ENCODE measurements at regions not wholly inside any gene's neighbourhood (a gene's known extent, or its start where the extent isn't known, plus 50 kb on each side); places are given as distances from the start of the nearest gene placed in this dataset.

DNA sequence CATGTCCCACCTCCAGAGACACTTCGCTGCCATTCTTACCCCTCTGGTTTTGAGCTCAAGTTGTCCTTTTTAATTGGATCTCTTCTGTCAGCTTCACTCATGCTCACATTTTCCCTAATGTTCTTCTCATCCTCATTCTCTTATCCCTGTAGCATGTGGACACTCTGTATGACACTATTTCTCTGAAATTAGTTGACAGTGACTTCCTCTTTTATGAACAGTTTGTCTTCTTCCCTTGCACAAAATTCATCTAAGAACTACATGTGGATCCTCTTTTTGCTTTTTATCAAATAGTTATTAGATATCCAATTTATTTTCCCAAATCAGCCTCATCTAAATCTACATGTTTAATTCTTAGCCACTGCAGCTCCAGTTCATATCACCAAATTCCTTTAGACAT, 676.2 kb downstream of the MAT2B start:
- no peak for DNase-seq (ENCODE audit: low spot score)
- Histone ChIP-seq H3K27ac (no peak overlapping the region), H3K4me3 (no peak overlapping the region)
- TF ChIP-seq, protein P1, sequence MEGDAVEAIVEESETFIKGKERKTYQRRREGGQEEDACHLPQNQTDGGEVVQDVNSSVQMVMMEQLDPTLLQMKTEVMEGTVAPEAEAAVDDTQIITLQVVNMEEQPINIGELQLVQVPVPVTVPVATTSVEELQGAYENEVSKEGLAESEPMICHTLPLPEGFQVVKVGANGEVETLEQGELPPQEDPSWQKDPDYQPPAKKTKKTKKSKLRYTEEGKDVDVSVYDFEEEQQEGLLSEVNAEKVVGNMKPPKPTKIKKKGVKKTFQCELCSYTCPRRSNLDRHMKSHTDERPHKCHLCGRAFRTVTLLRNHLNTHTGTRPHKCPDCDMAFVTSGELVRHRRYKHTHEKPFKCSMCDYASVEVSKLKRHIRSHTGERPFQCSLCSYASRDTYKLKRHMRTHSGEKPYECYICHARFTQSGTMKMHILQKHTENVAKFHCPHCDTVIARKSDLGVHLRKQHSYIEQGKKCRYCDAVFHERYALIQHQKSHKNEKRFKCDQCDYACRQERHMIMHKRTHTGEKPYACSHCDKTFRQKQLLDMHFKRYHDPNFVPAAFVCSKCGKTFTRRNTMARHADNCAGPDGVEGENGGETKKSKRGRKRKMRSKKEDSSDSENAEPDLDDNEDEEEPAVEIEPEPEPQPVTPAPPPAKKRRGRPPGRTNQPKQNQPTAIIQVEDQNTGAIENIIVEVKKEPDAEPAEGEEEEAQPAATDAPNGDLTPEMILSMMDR (IDR thresholded peaks at IDR 0.05): no peak

DNA sequence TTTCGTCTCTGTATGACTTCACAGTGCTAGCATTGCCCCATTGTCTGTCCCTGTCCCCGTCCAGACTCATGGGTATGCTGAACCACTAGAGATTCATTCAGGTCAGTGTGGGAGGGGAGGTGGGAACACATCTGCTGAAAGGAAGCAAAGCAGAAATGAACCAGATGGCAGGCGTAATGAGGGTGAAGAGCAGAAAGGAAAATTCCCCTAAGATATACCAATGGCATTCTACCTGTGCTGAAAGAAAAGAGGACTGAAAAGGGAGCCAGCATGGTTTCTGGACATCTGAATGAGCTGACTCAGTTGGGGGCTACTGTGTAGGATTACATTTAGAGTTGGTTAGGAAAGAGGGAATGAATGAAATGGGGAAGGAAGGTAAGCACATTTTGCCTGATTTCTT, 678.7 kb downstream of the MAT2B start:
- TF ChIP-seq, protein P1 (IDR thresholded peaks at IDR 0.05): no peak
- no peak for DNase-seq (ENCODE audit: low spot score)
- Histone ChIP-seq H3K4me3 (no peak overlapping the region), H3K27ac (no peak overlapping the region)

DNA sequence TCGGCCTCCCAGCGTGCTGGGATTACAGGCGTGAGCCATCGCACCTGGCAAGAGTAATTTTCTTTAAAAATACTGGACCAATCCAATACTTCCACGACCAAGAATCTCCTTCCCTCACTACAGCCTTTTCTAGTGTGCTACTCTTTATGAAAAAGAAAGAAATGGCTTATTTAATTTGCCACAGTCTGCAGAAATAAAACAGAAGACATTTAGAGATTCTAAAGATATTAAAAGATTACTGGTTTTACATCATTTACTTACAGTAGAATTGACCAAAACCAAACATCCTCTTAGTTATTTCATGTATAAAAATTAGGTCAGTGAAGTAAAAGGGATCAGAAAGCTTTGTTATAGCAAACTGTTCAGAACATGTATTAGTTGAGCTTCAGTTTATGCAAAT, 679.6 kb downstream of the MAT2B start:
- no peak overlapping the region for H3K4me3 ChIP-seq
- no peak overlapping the region for H3K27ac ChIP-seq
- DNase-seq (ENCODE audit: low spot score): no peak
- TF ChIP-seq, protein P1 (IDR thresholded peaks at IDR 0.05): no peak

DNA sequence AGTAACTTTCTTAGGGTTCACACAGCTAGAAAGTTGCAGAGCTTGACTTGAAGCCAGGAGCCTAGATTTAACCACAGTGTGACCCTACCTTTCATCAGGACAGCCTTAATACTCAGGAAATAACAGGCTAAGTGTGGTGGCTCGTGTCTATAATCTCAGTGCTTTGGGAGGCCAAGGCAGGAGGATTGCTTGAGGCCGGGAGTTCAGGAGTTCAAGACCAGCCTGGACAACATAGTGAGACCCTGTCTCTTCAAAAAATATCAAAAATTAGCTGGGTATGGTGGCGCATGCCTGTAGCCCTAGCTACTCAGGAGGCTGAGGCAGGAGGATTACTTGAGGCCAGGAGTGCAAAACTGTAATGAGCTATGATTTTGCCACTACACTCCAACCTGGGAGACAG, 681.1 kb downstream of the MAT2B start:
- H3K27ac ChIP-seq: no peak overlapping the region
- no peak for DNase-seq (ENCODE audit: low spot score)
- H3K4me3 ChIP-seq: no peak overlapping the region
- TF ChIP-seq, protein P1 (IDR thresholded peaks at IDR 0.05): no peak

DNA sequence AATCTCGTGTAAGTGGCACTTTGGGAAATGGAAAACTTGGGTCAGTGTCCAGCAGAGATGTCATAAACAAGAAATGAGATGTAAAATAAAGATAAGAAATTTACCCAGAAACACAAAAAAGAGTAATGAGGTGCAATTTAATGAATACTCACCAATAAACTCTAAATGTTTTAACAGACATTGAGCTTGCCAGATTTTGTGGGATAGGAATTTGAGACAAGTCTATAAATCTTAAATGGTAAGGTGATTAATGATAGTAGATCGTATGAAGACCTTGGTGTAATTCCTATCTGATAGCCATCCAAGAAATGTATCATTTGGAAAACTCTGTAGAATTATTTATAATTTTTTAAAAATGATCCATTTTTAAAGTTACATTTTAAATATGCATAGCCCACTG, 682.4 kb downstream of the MAT2B start:
- no peak for DNase-seq (ENCODE audit: low spot score)
- TF ChIP-seq, protein P1 (IDR thresholded peaks at IDR 0.05): no peak
- Histone ChIP-seq H3K27ac (no peak overlapping the region), H3K4me3 (no peak overlapping the region)

DNA sequence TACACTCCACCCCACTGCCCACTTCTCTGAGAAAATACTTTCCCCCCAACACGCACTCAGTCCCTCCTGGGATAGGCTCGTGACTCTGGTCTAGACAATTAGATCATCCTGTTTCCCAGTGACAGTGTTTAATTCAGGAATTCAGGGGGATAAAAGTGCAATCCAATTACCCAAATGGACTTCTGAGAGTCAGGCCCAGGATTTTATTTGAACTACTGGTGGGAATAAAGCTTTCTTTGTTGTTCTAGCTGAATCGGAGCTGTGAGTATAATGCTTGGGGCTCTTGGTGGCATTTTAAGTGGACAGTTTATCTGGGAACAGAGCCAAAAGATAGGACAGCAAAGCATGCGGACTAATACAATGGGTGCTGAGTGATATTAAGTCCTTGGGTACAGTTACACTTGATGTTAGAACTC, 683.3 kb downstream of the MAT2B start:
- Histone ChIP-seq H3K4me3 (no peak overlapping the region), H3K27ac (no peak overlapping the region)
- no peak for DNase-seq (ENCODE audit: low spot score)
- TF ChIP-seq, protein P1 (IDR thresholded peaks at IDR 0.05): no peak

DNA sequence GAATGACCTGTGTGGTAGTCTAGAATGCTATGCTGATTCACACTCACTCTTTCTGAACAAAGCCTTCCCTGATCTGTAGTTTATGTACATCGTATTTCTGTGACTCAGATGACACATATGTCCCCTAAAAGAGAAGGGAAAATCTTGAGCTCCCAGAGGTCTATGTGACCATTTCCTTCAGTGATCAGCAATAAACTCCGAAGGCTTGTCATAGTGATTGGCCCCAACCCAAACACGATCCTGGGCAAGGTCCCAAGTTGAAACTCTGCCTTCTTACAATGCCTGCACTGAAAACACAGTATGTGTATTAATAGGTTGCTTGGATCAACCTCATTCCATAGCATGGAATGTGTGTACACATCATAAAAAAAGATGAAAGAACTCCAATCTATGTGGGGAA, 685.8 kb downstream of the MAT2B start:
- no peak for DNase-seq (ENCODE audit: low spot score)

More for the DNA sequence above, 685.8 kb downstream of the MAT2B start:
- Histone ChIP-seq H3K27ac (no peak overlapping the region), H3K4me3 (no peak overlapping the region)
- TF ChIP-seq, protein P1 (IDR thresholded peaks at IDR 0.05): no peak
